DMS 273 treated with DMSO at 0.1 percent for 48 hours (cell line): ENCODE measurements at regions not wholly inside any gene's neighbourhood (a gene's known extent, or its start where the extent isn't known, plus 50 kb on each side); places are given as distances from the start of the nearest gene placed in this dataset.

Source experiments
- DNase-seq: peaks from one replicate; lab custom pipeline; 2025; lab: John Stamatoyannopoulos, UW

DNA sequence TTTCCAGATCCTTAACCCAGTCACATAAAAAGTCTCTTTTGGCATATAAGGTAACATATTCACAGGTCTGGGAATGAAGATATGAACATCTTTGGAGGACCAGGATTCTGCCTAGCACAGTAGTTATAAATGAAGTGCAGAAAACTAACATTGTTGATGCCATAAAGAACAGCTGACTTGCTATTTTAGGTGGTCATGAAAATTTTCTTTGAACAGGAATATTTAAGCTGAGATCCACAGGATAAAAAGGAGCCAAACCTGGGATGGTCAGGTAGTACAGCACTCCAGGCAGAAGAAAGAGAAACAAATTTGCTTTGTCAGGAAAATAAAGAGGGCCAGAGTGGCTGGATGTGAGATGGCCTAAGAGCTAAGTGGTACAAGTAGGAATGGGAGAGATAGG lies 80.0 kb downstream of the CENPW start:
- DNase-seq, result no peak

DNA sequence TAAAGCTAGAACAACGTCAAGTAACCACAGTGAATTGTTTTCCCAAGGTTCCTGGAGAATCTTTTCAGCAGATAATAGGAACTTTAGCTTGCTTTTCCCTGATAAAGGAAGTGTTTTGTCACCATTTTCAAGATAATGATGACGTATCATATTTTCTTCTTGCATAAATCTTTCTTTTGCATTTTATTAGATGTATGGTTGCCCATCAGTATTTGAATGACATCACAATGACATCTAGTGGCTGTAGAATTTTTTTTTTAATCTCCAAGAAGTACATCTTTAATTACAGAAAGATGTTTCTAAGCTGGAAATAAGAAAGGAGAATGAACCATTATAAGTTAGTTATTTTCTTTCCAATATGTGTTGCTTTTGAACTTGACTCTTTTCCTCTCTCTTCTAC lies 83.0 kb downstream of the CENPW start:
- DNase-seq, result no peak

GRCh38 chr6:126427713-126428112 lies 87.8 kb downstream of the CENPW start:
- DNase-seq, result no peak

- DNase-seq, result no peak
These were observed 90.0 kb downstream of the CENPW start for GRCh38 chr6:126429866-126430265.

DNA sequence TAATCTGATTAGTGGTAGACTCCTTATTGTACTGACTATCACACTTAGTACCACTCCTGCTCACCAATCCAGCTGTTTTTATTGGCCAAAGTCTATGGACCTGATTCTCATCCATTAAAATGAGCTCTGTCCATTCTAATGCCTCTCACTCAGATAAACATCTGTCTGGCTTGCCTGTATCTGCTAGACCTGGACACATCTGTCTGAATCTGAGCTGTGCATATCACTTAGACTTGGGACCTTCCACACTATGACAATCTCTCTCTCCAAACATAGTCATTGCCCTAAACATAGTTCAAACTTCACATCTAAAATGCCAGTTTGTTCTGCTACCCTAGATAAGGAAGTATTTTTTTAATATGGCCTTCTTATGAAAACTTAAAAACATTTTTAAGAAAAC lies 92.6 kb downstream of the CENPW start:
- no peak for DNase-seq

DNA sequence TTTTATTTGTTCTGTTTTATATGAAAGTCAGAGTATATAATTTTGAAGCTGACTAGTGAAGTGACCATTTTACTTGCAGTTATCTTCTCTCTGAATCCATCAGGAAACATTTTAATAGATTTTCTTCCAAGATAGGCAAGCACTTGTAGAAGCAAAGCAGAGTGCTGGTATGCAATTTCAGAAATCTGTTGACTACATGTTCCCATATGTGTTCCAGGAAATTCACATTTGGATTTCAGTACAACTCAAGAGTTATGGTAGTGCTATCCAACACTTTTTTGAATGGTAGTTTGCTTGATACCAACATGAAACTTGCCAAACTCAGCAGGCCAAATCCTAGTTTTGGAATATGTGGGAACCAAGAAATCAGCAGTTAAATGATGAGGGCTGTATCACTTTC lies 94.0 kb downstream of the CENPW start:
- DNase-seq, result no peak

GRCh38 chr6:126437205-126437604 lies 97.3 kb downstream of the CENPW start:
- no peak for DNase-seq

- no peak for DNase-seq
These were observed 99.1 kb downstream of the CENPW start for GRCh38 chr6:126439040-126439439.

GRCh38 chr6:126440923-126441322 lies 101.0 kb downstream of the CENPW start:
- no peak for DNase-seq

DNA sequence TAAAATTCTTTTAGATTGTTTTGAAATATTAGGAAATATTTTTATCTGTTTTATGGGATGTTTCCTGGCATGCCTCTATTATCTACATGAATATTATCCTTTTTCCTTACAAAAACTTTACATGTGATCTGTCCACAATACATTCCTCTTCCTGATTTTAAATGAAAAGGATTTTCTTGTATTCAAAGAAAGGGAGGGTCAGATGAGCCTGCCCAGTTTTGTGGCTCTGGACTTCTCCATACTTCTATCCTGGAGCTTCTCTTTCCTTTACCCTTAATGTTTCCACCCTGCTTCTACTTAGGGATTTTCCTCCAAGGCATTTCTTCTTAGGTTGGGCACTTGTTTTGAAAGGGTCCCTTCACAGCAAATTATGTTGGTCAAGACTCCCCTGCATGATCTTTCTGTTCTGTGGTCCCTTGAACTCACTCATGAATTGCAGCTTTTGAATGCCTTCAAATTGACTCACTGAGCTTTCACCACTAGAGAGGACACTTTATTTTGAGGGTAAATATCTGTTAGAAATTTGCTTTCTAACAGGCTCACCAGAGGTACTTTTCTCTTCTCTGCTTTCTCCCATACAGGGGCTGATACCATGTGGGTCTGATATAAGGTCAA lies 104.9 kb downstream of the CENPW start:
- no peak for DNase-seq

- DNase-seq, result no peak
These were observed 106.3 kb downstream of the CENPW start for GRCh38 chr6:126446248-126446647.

DNA sequence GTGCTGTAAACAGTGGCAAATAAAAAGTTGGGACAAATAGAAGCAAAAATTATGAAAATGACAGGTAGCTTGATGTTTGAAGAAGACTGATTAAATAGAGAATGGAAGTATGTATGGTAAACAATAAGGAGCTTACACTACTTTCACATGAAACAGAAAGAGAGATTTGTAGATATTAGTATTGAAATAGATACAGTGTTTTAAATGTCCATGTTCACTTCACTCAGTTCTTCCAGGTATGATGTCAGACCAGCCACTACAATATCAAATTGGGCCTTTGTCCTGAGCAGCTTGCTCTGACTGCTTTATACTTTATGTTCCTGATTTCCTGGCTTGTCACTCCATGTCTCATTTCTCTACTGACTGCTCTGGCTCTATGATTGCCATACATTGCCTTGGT lies 107.5 kb downstream of the CENPW start:
- no peak for DNase-seq

GRCh38 chr6:126461045-126461444 lies 121.1 kb downstream of the CENPW start:
- DNase-seq, result no peak

- no peak for DNase-seq
These were observed 124.3 kb downstream of the CENPW start for GRCh38 chr6:126464245-126464644.

DNA sequence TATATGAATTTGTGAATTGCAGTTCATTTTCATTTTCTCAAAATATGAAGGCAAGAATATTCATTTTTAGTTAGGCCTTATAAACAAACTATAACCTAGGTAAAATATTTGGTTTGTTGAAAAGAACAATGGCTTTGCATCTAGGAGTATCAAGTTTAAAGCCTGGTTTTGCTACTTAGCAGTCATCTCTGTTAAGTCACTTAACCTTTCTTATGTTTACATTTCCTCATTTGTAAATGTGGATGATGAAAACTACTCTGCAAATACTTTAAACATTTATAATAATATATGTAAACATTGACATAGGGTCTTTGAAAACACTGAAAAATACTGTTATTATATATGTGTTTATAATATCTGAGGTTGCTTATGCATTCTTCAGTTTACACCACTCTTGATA lies 135.5 kb downstream of the CENPW start:
- no peak for DNase-seq

DNA sequence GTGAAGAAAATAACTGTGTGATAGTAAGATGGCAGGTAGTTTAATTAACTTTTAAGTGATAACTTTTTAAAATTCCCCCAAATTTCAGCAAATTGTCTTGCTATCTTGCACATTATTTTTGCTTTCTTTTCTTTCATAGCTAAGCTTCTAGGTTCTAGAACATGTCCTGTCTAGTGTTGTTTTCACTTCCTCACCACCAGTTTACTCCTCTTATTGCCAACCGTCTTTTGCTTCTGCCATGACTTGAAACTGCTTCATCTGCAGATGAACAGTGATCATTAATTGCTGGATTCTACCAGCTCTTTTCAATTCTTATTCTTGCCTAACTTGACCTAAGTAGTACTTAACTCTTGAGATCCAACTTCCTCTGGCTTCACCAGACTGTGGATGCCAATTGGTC lies 137.8 kb downstream of the CENPW start:
- DNase-seq, result no peak

GRCh38 chr6:126480268-126480667 lies 140.4 kb downstream of the CENPW start:
- no peak for DNase-seq

DNA sequence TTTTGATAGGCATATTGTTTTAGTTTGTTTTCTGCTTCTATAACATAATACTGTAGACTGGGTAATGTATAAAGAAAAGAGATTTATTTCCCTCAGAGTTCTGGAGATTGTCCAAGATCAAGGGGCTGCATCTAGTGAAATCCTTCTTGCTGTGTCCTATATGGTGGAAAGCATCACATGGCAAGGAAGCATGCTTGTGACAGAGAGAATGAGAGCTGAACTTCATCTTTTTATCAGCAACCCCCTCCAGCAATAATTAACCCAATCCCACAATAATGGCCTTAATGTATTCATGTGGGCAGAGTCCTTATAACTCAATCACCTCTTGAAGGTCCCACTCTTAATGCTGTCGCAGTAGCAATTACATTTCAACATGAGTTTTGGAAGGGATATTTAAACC lies 141.4 kb downstream of the CENPW start:
- no peak for DNase-seq

- no peak for DNase-seq
These were observed 164.9 kb downstream of the CENPW start for GRCh38 chr6:126504792-126505191.

GRCh38 chr6:126513198-126513597 lies 173.3 kb downstream of the CENPW start:
- DNase-seq, result no peak

DNA sequence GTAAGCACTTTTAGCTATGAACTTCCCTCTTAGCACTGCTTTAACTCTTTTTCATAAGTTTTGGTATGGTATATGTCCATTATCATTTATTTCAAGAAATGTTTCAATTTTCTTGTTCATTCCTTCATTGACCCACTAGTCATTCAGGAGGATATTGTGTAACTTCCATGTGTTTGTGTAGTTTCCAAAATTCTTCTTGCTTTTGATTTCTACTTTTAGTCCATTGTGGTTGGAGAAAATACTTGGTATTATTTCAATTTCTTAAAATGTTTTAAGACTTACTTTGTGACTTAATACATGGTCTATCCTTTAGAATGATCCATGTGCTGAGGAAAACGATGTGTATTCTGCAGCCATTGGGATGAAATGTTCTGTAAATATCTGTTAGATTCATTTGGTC lies 176.5 kb downstream of the CENPW start:
- DNase-seq, result no peak

DNA sequence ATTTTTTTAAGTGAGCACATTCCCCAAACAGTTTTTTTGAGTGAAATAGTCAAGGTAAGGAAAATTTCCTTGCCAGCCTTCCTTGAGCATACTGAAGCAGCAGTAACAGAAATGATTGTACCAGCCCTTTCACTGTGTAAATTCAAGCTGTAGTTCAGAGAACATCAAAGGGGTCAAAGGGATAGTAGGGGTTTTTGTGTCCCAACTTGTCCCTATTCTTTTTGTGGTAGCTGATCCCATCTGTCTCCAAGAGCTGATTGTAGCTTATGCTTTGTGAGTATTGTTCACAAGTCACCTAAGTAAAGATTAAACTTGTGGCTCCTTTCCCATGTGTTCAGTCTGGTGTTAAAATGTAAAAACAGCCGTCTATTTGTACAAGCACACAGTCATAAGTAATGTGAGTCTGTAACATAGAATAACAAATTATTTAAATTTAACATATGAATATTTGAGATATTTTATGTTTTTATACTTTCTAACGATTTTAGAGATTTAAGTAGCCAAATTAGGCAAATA lies 185.0 kb downstream of the CENPW start:
- DNase-seq, result no peak

DNA sequence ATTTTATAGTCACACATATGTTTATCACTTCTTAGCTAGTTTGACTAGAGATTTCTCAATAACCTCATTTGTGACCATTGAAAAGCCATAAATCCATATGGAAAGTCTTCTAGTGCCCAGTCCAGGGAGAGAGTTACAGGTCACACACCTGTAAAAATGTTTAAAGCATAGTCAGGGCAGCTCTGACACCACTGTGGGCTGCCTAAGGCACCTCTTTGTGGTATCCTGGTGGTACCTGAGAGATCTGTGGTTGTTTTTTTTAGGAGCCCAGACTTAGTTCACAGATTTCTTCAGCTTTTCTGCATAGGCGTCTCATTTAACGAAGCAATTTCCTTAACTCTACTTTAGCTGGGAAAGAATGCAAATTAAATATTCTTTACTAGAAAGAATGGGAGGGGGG lies 186.6 kb downstream of the CENPW start:
- no peak for DNase-seq

DNA sequence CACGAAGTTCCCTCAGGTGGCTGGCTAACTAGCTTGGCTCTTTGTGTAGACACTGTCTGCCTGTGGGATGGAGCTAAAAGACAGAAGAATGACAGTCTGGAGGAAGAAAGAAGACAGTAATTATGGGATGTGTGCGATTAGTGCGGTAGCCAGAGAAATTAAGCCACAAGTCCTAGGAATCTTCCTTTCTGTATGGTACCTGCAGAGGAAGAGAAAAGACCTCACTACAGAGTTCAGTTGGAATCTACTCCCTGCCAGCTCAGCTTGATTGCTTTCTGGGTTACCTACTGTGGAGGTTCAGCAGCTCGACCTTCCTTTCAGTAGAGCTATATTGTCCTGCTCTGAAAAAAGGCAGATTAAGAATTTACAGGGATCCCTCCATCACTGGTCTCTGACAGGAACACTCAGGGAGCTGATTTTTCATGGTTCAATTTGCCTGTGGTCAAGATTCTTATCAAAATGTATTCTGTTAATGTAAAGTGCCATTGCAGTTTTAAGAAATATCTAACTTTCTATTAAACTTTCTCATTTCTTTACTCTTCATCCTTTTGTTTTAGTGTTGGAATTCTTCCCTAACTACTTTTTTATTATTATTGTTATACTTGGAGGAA lies 187.2 kb downstream of the CENPW start:
- no peak for DNase-seq
